HG03108 (cell line): ENCODE measurements at regions not wholly inside any gene's neighbourhood (a gene's known extent, or its start where the extent isn't known, plus 50 kb on each side); places are given as distances from the start of the nearest gene placed in this dataset.

Experiments used
- ATAC-seq: cut with Tn5 transposase; IDR thresholded peaks from one replicate; pipeline ENCODE4 v1.9.1; 2021; ENCODE audit warnings: moderate library complexity; ENCODE audit not compliant: unreplicated experiment

DNA sequence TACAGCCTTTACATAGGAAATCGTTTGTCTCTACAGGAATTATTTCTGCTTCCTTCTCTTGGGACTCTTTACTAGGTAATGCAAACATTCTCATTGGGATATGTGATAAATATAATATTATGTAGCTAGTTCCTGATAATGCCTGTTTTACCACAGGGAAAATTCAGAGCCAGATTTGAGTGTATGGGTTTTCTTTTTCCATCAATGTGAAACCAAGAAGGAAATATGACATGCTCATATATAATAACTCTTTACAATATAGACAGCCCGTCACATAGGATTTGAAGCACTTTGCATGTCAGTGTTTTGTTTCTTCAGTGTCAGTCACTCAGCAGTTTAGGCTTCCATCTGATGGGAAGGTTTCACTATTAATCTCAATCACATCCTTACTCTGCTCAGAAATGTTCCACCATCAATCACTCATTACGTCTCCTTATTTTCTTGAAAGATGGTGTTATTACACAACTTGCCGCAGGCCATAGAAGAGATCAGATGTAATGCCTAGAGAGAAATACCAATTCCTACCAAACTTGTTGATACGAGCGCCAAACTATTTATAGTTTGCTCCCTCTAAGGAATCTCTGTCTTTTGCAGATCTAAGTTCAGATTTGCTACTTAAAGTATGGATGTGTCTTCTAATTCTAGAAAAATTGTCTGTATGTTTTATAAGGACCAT is 314.8 kb downstream of the DIPK2A start:
- no peak for ATAC-seq

DNA sequence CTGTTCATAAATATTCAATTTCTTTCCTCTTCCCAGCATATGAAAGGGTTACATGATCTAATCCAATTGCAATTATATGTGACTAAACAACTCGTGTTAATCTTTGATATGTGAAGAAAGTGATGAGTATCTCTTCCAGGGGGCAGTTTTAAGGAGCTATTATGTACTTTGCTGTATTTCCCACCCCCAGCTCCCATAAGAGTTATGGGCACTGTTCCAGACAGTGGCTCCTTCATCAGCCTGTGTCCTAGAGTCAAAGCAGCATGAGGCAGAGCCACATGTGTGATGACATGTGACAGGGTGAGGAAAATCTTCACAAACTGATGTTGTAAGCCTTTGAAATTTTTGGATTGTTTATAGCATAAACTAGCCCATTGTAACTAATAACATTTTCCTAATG is 315.4 kb downstream of the DIPK2A start:
- no peak for ATAC-seq

GRCh38 chr3:144289057-144289456 is 317.4 kb downstream of the DIPK2A start:
- ATAC-seq: no peak

DNA sequence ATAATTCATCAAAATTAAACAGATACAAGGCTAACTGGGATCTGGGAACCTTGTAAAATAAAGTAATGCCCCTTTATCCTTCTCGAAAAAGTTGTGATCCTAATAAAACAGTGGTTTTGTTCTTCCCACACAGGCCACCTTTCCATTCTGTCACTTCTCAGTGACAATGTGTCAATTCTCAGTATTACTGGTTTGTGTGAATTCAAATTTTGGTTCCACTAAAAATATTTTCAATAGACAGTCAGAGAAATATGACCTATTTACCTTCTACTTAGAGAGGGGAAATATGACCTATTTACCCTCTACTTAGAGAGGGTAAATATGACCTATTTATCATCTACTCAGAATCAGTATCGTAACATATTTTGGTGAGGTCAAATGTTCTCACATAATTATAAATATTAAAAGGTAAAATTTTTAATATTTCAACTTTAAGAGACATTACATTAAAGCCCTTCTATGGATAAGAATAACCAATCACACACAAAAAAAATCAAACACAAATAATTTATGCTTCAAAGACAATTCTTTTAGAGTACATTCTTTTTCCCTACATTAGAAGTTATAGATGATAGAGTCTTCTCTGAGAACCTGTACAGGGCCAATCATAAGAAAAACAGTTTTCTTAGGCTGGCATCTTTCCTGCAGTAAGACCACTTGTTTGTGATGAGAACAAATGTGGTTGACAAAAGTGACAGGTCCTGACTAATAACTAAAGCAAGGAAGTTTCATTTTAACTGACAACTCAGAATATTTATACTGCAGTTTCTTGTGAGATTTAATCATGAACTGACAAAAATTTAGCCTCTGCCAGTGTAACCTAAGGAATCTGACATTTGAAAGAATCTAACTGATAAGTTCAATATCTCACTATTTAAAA is 323.3 kb downstream of the DIPK2A start:
- ATAC-seq: peak; percentile 83

- ATAC-seq: no peak
Measured at GRCh38 chr3:144295613-144296012, 324.0 kb downstream of the DIPK2A start.

DNA sequence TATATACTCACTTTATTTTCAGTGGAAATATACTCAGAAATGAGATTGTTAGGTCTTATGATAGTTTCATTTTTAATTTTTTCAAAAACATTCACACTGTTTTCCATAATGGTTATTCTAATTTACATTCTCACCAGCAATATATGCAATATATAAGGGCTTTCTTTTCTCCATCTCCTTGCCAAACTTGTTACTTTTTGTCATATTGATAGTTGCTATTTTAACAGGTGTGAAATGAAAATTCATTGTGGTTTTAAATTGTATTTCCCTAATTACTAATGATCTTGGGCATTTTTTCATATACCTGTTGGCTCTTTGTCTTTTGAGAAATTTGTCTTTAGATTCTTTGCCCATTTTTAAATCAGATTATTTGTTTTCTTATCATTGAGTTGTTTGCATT is 325.2 kb downstream of the DIPK2A start:
- no peak for ATAC-seq

GRCh38 chr3:144301863-144302262 is 330.2 kb downstream of the DIPK2A start:
- no peak for ATAC-seq

DNA sequence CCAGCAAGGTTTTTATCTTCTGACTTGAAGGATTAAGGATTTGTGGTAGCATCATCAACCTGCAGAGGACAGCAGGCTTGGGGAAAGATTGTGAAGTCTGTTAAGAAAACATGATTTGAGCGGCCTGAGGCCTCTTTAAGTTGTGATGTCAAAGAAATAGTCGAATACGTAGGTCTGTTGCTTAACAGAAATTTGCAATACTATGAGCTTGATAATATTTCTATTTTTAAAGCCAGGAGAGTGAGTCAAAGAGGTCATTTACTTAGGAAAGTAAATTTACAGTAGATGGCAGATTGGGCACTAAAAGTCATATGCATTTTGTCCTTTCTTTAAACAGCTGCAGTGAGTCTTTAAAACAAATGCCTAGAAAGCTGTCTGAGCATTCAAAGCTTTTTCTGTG is 336.3 kb downstream of the DIPK2A start:
- ATAC-seq: no peak

DNA sequence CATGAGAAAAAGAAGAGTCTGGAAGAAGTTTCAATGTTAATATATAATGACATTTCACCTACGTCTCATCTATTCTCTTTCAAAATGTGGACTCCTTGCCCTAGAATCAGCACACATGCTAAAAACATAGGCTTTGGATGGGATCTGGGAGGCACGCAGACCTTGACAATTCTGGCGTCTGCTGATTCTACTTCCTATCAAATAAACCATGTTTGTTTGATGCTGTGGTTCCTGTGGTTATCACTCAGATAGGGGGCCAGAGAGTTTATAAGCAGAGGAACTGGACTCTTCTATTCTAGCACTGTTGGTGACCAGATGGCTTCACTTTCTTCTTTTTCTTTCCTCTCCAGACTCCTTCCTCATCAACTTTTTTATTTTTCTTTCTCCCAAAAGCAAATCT is 336.8 kb downstream of the DIPK2A start:
- ATAC-seq: no peak

- ATAC-seq: no peak
Measured at GRCh38 chr3:144312702-144313101, 341.1 kb downstream of the DIPK2A start.

DNA sequence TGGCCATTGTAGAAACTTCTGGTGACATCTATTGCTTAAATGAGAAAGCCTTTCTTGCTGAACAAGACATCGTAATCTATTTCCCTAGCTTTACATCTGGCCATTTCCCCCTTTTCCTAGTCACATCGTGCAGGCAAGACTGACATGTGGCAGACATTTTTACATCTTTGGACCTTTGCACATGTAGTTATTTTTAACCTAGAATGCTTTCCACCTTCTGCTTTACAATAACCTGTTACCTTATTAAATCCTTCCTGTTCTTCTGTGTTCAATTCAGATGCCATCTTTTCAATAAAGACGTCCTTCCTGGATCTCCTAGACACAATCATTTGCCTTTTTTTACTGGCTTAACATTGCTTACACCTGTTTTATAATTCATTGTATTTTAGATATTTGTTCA is 343.3 kb downstream of the DIPK2A start:
- ATAC-seq: no peak

DNA sequence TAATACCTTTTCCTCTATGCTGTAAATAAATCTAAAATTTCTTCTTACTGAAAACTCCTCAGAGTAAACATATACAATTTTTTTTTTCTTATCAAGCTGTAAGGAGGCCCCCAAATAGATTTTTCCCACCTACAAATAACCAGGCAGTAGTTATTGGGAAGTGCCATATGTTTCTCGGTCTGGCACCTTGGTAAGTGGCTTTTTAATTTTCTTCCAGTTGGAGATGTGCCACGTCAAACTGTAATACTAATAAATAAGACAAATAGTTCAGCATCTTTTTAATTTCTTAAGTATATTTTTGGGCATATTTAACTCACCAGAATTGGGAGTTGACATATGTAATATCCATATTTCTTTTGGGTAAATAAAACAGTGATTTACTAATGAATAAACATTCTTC is 346.3 kb downstream of the DIPK2A start:
- ATAC-seq: no peak

DNA sequence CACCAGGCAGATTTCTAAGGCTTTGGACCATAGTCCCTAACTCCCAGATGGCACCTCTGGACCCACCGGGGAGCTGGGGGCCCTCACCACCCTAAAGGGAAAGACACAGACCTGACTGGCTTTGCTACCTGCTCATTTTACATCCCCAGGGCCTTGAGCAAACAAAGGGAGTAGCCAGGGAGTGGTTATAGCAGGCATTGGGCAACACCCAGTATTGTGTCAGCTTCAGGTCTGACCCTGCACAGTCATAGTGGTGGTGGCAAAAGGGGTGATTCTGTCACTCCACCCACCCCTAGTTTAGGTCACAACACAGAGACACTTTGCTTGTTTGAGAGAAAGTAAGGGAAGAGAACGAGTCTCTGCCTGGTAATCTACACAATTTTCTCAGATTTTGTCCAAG is 352.5 kb downstream of the DIPK2A start:
- ATAC-seq: no peak

- no peak for ATAC-seq
Measured at GRCh38 chr3:144332868-144333267, 361.2 kb downstream of the DIPK2A start.

DNA sequence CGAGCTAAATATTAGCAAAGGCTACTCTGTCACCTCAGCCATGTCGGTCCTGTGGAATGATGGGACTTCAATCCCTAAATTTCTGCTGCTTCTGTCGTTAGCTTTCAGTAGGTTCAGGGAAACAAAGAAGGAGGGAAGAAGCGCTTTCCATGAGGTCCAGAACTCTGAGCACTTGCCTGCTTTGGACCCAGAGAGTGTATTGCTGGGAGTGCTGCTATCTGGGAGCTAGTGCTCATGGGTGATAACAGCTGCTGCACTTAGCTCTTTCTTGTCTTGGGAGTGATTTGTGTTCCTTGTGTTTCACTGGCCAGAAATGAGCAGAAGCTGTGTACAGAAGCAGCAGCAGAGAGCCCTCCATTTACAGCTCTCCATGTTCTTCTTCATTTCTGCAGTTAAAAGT is 369.8 kb downstream of the DIPK2A start:
- no peak for ATAC-seq

DNA sequence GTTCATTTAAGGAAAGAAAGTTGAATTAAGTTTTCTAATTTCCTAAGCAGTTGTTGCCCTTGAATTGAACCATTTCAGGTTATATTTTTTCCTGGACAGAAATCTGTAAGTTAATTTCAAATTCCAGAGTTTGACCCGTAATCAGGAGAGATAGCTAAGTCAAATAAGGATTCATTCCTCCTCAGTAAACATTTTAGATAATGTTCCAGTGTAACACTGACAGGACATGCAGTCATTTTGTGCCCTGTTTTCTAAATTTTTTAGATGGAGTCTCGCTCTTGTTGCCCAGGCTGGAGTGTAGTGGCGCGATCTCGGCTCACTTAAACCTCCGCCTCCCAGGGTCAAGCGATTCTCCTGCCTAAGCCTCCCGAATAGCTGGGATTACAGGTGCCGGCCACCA is 371.7 kb downstream of the DIPK2A start:
- ATAC-seq: no peak

DNA sequence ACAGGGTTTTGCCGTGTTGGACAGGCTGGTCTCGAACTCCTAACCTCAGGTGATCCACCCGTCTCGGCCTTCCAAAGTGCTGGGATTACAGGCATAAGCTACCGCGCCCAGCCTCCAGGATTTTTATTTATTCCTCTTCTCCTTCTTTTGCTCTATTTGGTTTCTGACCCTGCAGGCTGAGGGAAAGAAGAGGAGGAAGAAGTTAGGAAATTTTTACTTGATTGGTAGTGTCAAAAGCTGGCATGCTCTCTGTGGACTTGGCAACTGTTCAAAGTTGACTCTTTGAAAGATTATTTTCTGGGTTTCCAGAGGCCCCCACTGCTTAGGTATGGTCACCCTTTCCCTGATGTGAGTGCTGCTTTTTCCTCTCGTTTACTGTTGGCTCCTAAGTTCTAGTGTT is 372.2 kb downstream of the DIPK2A start:
- no peak for ATAC-seq

- ATAC-seq: no peak
Measured at GRCh38 chr3:144344925-144345548, 373.4 kb downstream of the DIPK2A start.

GRCh38 chr3:144350125-144350524 is 378.5 kb downstream of the DIPK2A start:
- ATAC-seq: no peak

DNA sequence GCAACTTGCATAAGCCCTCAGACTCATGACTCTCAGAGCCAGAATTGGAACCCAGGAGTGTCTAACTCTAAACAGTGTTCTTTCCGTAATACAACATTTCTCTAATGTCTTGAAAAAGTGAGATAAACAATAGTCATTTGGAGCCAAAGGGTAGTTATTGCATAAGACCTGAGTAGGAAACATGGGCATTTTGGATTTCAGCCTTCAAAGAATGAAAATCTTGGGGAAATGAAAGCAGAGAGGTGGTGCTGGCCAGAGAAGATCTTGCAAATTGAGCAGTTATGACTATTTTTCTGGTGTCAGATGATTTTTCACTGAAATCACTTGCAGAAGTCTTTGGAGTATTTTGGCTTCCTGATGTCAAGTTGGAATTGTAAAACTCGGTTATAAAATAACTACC is 379.4 kb downstream of the DIPK2A start:
- ATAC-seq: no peak

- no peak for ATAC-seq
Measured at GRCh38 chr3:144351773-144352365, 380.2 kb downstream of the DIPK2A start.

DNA sequence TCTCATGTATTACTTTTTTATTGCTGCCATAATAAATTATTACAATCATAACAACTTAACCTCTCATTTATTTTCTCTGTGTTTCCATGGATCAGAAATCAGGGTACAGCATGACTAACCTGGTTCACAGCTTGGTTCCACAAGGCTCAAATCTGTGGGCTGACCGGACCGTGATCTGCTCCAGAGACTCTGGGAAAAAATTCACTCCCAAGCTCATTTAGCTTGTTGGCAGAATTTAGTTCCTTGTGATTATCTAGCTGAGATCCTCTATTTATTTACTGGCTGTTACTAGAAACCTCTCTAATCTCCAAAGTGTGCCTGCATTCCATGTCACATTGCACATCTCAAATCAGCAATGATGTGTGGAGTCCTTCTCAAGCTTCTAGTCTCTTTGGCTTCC is 386.6 kb downstream of the DIPK2A start:
- no peak for ATAC-seq
